Ovary (tissue), 3 donors: ENCODE measurements at regions not wholly inside any gene's neighbourhood (a gene's known extent, or its start where the extent isn't known, plus 50 kb on each side); places are given as distances from the start of the nearest gene placed in this dataset.

Experiments
- CTCF ChIP-seq, 3 donors: fragments of 450-650 bp in 2 of 3; fragments of 200-600 bp in 1 of 3; IDR thresholded peaks; one replicate each; pipeline versions ENCODE4 v1.5.1 to v1.8.0; 2016 to 2022; ENCODE audit warnings: antibody characterized with exemption in 3 of 3, mild to moderate bottlenecking in 1 of 3
- POLR2A ChIP-seq: fragments of 450-650 bp; IDR thresholded peaks from one replicate; pipeline ENCODE4 v1.6.1; 2017; ENCODE audit warnings: antibody characterized with exemption, mild to moderate bottlenecking, moderate library complexity
- donor health status: DM: no; HTN: no; CAD: no.

GRCh38 chr5:125481506-125482465 lies 735.3 kb upstream of the ZNF608 start:
- TF ChIP-seq CTCF (IDR thresholded peaks at IDR 0.05) (no peak), POLR2A (no peak)
